K562 (cell line): ENCODE measurements at regions not wholly inside any gene's neighbourhood (a gene's known extent, or its start where the extent isn't known, plus 50 kb on each side); places are given as distances from the start of the nearest gene placed in this dataset.

ENCODE experiments used
- ATAC-seq: fragments of 200-7000 bp; cut with Tn5 transposase; 3 replicates; pipeline ENCODE4 v1.9.1; 2020; ENCODE audit warnings: moderate library complexity
- BruUV-seq: library from RNA; stranded (reverse); fragments of 400-500 nt; replicated peaks from 2 replicates; lab custom pipeline; 2021; lab: Mats Ljungman, UMichigan
- CTCF ChIA-PET: fragments of 300-600 bp; formaldehyde crosslinking; extraction: SDS; loops from one replicate; lab custom pipeline; 2021; ENCODE audit warnings: low intra/inter-chr PET ratio; lab: Yijun Ruan, JAX
- POLR2A ChIA-PET: fragments of 300-600, 350-650 bp; sonication (Branson Sonifier 250); formaldehyde crosslinking; extraction: SDS; loops from one replicate; lab custom pipeline; 2021; ENCODE audit warnings: antibody characterized with exemption, inconsistent platforms; lab: Yijun Ruan, JAX
- DNase-seq, 4 experiments: peaks; one replicate each; pipeline versions ENCODE4 v3.0.0 to v3.0.0-alpha.2; 2011 to 2018; ENCODE audit warnings: low spot score in 3 of 4, mixed read lengths in 3 of 4; ENCODE audit errors: extremely low read depth in 1 of 4
- FAIRE-seq: peaks from 2 replicates; lab custom pipeline; 2011; peaks lifted over from hg19 to GRCh38; lab: Jason Lieb, UNC
- H2AFZ ChIP-seq: 2 replicates; pipeline ENCODE4 v1.6.0; 2011; ENCODE audit warnings: low read depth, low read length, control low read depth, inconsistent platforms
- H3K27ac ChIP-seq: fragments of 200-600 bp; 3 replicates; pipeline ENCODE4 v1.8.0; 2011; ENCODE audit warnings: low read depth, mild to moderate bottlenecking, control low read depth, inconsistent platforms, low read length, moderate library complexity, mixed read lengths; ENCODE audit errors: extremely low read depth
- H3K27me3 ChIP-seq, 2 experiments: fragments of 300-600 bp in 1 of 2; 2 replicates in 1 of 2; 3 replicates in 1 of 2; pipeline versions ENCODE4 v1.6.0 to v1.8.0; 2011; ENCODE audit warnings: inconsistent platforms in 2 of 2, low read length in 2 of 2, mild to moderate bottlenecking in 1 of 2, mixed read lengths in 1 of 2, moderate library complexity in 1 of 2; ENCODE audit not compliant: control insufficient read depth in 2 of 2, insufficient read depth in 2 of 2
- H3K36me3 ChIP-seq: fragments of 300-600 bp; 3 replicates; pipeline ENCODE4 v1.8.0; 2011; ENCODE audit warnings: mild to moderate bottlenecking, low read length, inconsistent platforms; ENCODE audit not compliant: control insufficient read depth, insufficient read depth
- H3K4me1 ChIP-seq, 2 experiments: fragments of 200-600 bp in 1 of 2; replicated peaks in 1 of 2; 2 replicates in 1 of 2; 3 replicates in 1 of 2; pipeline versions ENCODE4 v1.5.1 to v1.8.0; 2011; ENCODE audit warnings: inconsistent platforms in 2 of 2, low read length in 2 of 2, mild to moderate bottlenecking in 1 of 2, mixed read lengths in 1 of 2, moderate library complexity in 1 of 2; ENCODE audit not compliant: control insufficient read depth in 2 of 2, insufficient read depth in 2 of 2
- H3K4me2 ChIP-seq: 2 replicates; pipeline ENCODE4 v1.6.1; 2011; ENCODE audit warnings: low read length, control low read depth, inconsistent platforms, mixed read lengths; ENCODE audit not compliant: insufficient read depth
- H3K4me3 ChIP-seq: fragments of 200-600 bp; sonication (generic), shearing (Covaris generic); 2 replicates; pipeline ENCODE4 v1.5.1; 2016; ENCODE audit warnings: control low read depth, inconsistent platforms
- H3K79me2 ChIP-seq: fragments of 200-600 bp; 3 replicates; pipeline ENCODE4 v1.8.0; 2011; ENCODE audit warnings: low read length, inconsistent platforms; ENCODE audit not compliant: control insufficient read depth, insufficient read depth
- H3K9ac ChIP-seq, 2 experiments: 2 replicates each; pipeline versions ENCODE4 v1.6.0 to v1.6.1; 2011; ENCODE audit warnings: low read depth in 2 of 2, low read length in 2 of 2, control low read depth in 1 of 2, inconsistent platforms in 1 of 2, mild to moderate bottlenecking in 1 of 2, mixed read lengths in 1 of 2; ENCODE audit not compliant: insufficient read depth in 1 of 2
- H3K9me1 ChIP-seq: one replicate; pipeline ENCODE4 v1.6.0; 2011; ENCODE audit warnings: inconsistent platforms, mild to moderate bottlenecking, low read length, moderate library complexity; ENCODE audit not compliant: control insufficient read depth, insufficient read depth
- H3K9me3 ChIP-seq: replicated peaks from 2 replicates; pipeline ENCODE4 v1.5.1; 2011; ENCODE audit warnings: low read depth, low read length, inconsistent platforms; ENCODE audit not compliant: control insufficient read depth, insufficient read depth
- H4K20me1 ChIP-seq: replicated peaks from 2 replicates; pipeline ENCODE4 v1.6.1; 2011; ENCODE audit warnings: low read length, inconsistent platforms, mixed read lengths; ENCODE audit not compliant: control insufficient read depth, insufficient read depth
- ARHGAP35 ChIP-seq: fragments of 450-650 bp; IDR thresholded peaks from 2 replicates; pipeline ENCODE4 v1.6.1; 2018; ENCODE audit not compliant: partially characterized antibody
- CTBP1 ChIP-seq: fragments of 450-650 bp; IDR thresholded peaks from 2 replicates; pipeline ENCODE4 v1.6.1; 2016; ENCODE audit warnings: borderline replicate concordance
- EGR1 ChIP-seq: fragments of 450-650 bp; conservative IDR thresholded peaks from 2 replicates; pipeline ENCODE4 v1.6.1; 2017; ENCODE audit warnings: mild to moderate bottlenecking
- ERF ChIP-seq: fragments of 450-650 bp; formaldehyde crosslinking; IDR thresholded peaks from 2 replicates; pipeline ENCODE4 v1.4.0; 2020; ENCODE audit warnings: mild to moderate bottlenecking, mixed read lengths
- FOSL1 ChIP-seq: fragments of 200-800 bp; sonication (Bioruptor generic); conservative IDR thresholded peaks from 2 replicates; pipeline ENCODE4 v1.6.1; 2016; ENCODE audit warnings: missing genetic modification characterization, missing compliant biosample characterization
- KLF1 ChIP-seq: fragments of 450-650 bp; IDR thresholded peaks from 2 replicates; pipeline ENCODE4 v1.6.1; 2016; ENCODE audit warnings: missing genetic modification characterization, missing compliant biosample characterization
- MXD1 ChIP-seq: fragments of 250-450 bp; sonication (Bioruptor Pico); IDR thresholded peaks from 2 replicates; pipeline ENCODE4 v1.8.0; 2021; ENCODE audit warnings: borderline replicate concordance, mild to moderate bottlenecking, moderate library complexity; ENCODE audit not compliant: poor library complexity, severe bottlenecking
- PYGO2 ChIP-seq: fragments of 450-650 bp; IDR thresholded peaks from 2 replicates; pipeline ENCODE4 v1.6.1; 2016; ENCODE audit warnings: mild to moderate bottlenecking, missing genetic modification characterization, moderate library complexity, missing compliant biosample characterization
- RBM17 ChIP-seq: fragments of 200-400 bp; formaldehyde crosslinking; IDR thresholded peaks from 2 replicates; pipeline ENCODE4 v1.6.1; 2017; ENCODE audit warnings: low read depth, mild to moderate bottlenecking, low read length, borderline replicate concordance
- REST ChIP-seq, 2 experiments: fragments of 450-650 bp; formaldehyde crosslinking in 1 of 2; IDR thresholded peaks; 2 replicates each; pipeline versions ENCODE4 v1.4.0 to v1.6.1; 2014 to 2020; ENCODE audit warnings: mild to moderate bottlenecking in 2 of 2, borderline replicate concordance in 1 of 2, low read depth in 1 of 2
- TFAP4 ChIP-seq: sonication (generic); formaldehyde crosslinking; IDR thresholded peaks from 2 replicates; pipeline ENCODE4 v1.8.0; 2022; ENCODE audit warnings: missing genetic modification reagents, mild to moderate bottlenecking, moderate library complexity, borderline replicate concordance
- ZNF165 ChIP-seq: fragments of 250-450 bp; sonication (Bioruptor Pico); IDR thresholded peaks from 2 replicates; pipeline ENCODE4 v1.4.0; 2020; ENCODE audit warnings: borderline replicate concordance
- ZNF24 ChIP-seq: fragments of 450-650 bp; IDR thresholded peaks from 2 replicates; pipeline ENCODE4 v1.6.1; 2016
- ZNF644 ChIP-seq: fragments of 200-800 bp; sonication (Bioruptor generic); IDR thresholded peaks from 2 replicates; pipeline ENCODE4 v1.6.1; 2016; ENCODE audit warnings: low read depth, missing genetic modification characterization, missing compliant biosample characterization
- WGBS: fragments of 100-300 bp; shearing (Covaris generic); methylation state at CpG from one replicate; pipeline ENCODE4 v1.1.6; 2016; ENCODE audit warnings: low coverage, mixed read lengths; ENCODE audit not compliant: insufficient coverage; ENCODE audit errors: missing lambda C conversion rate; 5-methylcytosine and 5-hydroxymethylcytosine counted together
- in situ Hi-C: fragments of 300-500 bp; cut with MboI; formaldehyde crosslinking; loops from 4 replicates; pipeline ENCODE4 v1.15.0; 2018; ENCODE audit warnings: inconsistent platforms, mixed read lengths
- intact Hi-C: fragments of 100-400 bp; cut with micrococcal nuclease; formaldehyde crosslinking; loops from 2 replicates; pipeline ENCODE4 v1.14.2; 2022

- no peaks in the 10 kb centered on the region for H3K4me1 ChIP-seq
- ChIA-PET POLR2A (no interaction called here), CTCF (no interaction called here)
- DNase-seq (no peak), FAIRE-seq (no peak), ATAC-seq (no peak)
- no peak overlapping the region for H3K4me3 ChIP-seq
- no peak overlapping the region for H2AFZ ChIP-seq
- in situ Hi-C loops (no loop called here), intact Hi-C loops (no loop called here)
- no peak overlapping the region for H3K9ac ChIP-seq
- no peaks in the 10 kb centered on the region for H4K20me1 ChIP-seq
- no peak overlapping the region for H3K27ac ChIP-seq
- no TSS peak for BruUV-seq
- H3K9me3 ChIP-seq, result no peaks in the 10 kb centered on the region
- H3K36me3 ChIP-seq, result no peaks in the 10 kb centered on the region
- WGBS, result 3% methylated on average over 2 of the region's 2 CpGs
- H3K79me2 ChIP-seq, result no peaks in the 10 kb centered on the region
- H3K4me2 ChIP-seq, result no peak overlapping the region
- H3K27me3 ChIP-seq, result no peaks in the 10 kb centered on the region
- H3K9me1 ChIP-seq, result no peaks in the 10 kb centered on the region
- TF ChIP-seq ARHGAP35, result no peak
- TF ChIP-seq RBM17, result no peak
- no peak for TF ChIP-seq ZNF644
- TF ChIP-seq MXD1 (CRISPR knock-in tag), result no peak
- no peak for TF ChIP-seq REST (IDR thresholded peaks at IDR 0.05; ENCODE audit: borderline replicate concordance)
- no peak for TF ChIP-seq REST (CRISPR knock-in tag; IDR thresholded peaks at IDR 0.05; ENCODE audit: low read depth)
- TF ChIP-seq PYGO2 (tag), result no peak
- no peak for TF ChIP-seq CTBP1
- no peak for TF ChIP-seq ZNF165 (CRISPR knock-in tag)
- TF ChIP-seq ZNF24, result no peak
- TF ChIP-seq EGR1, result no peak
- no peak for TF ChIP-seq FOSL1
- no peak for TF ChIP-seq TFAP4 (CRISPR knock-in tag)
- TF ChIP-seq KLF1 (tag), result no peak
- no peak for TF ChIP-seq ERF (CRISPR knock-in tag)
Measured at GRCh38 chr4:62359441-62360155, 1159.5 kb downstream of the ADGRL3 start.
